NCI-H510A (cell line): ENCODE measurements at regions not wholly inside any gene's neighbourhood (a gene's known extent, or its start where the extent isn't known, plus 50 kb on each side); places are given as distances from the start of the nearest gene placed in this dataset.
"Not testable (repeated sequence)": the region's sequence is repeated elsewhere in the genome, so short reads cannot be mapped to it uniquely, and the experiment has no call there.

Source experiments
- DNase-seq: peaks from one replicate; lab custom pipeline; 2025; lab: John Stamatoyannopoulos, UW

- DNase-seq, result no peak
Measured at GRCh38 chr2:43071599-43072550, 154.5 kb downstream of the ZFP36L2 start.

GRCh38 chr2:43070676-43071502 is 155.5 kb downstream of the ZFP36L2 start:
- DNase-seq, result no peak

DNA sequence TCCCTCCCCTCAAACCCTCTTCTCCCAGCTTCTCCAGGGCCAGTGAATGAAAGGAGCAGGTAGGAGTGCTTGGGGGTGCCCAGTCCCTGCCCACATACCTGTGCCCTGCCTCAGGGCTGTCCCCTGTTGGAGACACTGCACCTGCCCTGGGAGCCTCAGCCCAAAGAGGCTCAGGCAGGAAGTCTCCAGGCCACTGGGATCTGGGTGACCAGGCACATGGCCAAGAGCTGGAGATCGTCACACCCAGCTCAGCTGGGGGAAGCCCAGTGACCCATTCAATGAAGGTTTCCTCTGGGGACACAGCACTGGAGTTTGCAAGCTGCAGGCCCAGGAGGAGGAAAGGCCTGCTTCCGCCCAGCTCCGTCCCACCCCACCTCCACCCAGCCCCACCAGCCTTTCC is 156.4 kb downstream of the ZFP36L2 start:
- DNase-seq, result no peak

DNA sequence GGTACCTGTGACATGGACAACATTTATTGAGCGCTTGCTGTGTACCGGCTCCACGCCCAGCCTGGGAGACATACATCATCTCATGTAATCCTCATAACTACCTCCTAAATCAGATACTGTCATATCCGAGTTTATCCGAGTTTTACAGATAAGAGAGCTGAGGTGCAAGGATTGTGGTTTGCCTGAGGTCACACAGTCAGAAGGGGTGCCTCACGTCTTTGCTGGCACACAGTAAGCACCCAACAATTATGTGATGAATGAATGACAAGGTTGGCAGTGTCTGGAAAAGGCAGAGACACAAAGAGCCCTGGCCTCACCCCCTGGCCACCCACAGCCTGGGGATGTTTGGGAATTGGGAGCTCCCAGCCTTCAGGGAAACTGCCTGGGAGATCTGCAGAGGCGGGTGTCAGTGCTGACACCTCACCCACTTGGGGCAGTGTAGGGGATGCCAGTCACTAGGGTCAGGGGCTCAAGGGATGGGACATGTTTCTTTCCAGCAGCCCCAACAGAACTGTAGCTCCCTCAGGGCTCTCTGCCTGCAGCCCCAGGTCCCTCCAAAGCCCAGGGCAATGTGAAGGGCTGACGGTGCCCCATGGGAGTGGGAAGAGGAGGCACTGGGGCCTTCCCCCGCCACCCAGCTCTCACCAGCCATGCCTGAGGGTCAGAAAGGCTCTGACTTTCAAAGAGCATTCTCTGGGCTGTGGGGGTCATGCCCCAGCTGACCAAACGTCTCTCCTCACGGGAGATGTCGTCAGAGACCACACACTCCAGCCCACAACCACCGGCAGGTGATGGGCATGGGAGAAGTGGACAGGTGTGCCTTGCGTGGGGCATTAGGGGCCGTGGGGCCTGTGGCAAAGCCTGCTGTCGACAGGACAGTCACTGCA is 157.5 kb downstream of the ZFP36L2 start:
- DNase-seq, result no peak

DNA sequence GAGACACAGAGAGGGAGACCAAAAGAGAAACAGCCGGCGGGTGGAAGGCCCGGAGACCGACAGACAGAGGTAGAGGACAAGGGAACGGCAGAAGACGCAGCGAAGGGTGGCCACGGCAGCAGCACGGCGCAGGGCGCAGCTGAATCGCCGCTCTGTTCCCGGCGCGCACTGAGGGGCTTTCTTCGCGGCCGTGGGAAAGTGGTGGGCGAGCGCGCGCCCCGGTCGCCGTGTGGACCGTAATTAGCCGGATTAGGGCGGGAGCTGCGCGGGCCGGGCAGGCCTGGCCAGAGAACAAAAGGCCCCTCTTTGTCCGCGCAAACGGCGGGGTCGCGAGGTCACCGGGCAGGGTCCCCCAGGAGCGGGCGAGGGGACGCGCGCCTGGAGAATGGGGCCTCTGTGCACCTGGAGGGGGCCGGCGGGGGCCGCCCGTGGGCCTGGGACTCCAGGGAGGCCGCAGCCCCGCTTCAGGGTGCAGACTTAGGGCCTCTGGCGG is 158.3 kb downstream of the ZFP36L2 start:
- DNase-seq, result no peak

DNA sequence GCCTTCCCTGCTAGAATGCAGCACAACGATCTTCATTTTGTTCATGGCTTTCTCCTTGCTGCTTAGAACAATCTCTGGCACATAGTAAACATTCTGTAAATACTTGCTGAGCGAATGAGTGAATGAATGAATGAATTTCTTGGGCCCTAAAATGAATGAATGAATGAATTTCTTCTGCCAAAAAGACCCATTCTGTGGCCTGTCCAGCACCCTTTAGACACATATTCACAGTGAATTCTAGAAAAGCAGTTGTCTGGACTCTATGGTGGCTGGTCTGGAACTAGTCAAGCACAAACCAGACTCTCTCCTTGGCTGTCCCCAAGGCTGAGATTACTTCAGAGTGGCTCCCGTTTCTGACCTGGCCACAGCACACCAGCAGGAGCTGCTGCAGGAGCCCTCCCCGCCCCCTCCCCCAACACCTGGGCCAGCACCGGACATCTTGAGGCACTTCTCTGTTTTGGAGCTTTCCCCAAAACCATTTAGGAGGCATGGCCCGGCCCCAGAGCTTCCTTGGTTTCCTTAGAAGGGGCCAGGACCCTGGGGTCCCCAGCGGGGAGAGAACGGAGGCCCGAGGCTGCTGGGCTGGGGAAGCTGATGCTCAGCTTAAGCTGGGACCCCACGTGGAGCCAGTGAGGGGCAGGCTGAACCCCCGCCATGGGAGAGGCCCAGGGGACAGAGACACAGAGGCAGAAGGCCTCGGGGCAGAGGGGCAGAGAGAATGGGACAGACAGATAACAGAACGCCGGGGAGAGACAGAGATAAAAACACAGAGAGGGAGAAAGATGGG is 159.0 kb downstream of the ZFP36L2 start:
- no peak for DNase-seq

DNA sequence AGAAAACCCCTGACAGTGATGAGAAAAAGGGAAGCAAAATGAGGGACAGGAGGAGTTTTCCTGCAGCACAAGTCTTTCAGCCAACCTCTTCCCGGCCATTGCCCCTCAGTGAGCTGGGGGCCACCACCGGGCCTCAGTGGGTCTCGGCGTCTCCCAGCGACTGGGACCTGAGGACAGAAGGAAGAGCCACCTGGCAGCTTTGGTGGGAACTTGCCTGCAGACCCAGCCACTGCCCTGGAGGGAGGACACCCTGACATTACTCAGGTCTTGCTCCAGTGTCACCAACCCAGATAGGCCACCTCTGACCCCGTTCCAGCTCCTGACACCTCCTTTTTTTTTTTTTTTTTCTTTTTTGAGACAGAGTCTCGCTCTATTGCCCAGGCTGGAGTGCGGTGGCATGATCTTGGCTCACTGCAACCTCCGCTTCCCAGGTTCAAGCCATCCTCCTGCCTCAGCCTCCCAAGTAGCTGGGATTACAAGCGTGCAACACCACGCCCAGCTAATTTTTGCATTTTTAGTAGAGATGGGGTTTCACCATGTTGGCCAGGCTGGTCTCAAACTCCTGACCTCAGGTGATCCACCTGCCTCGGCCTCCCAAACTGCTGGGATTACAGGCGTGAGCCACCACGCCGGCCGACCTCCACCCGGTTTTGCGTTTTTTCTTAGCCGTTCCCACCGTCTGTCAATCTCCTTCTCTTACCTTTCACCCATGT is 159.7 kb downstream of the ZFP36L2 start:
- not testable (repeated sequence) for DNase-seq

- no peak for DNase-seq
Measured at GRCh38 chr2:43065871-43066270, 160.5 kb downstream of the ZFP36L2 start.

DNA sequence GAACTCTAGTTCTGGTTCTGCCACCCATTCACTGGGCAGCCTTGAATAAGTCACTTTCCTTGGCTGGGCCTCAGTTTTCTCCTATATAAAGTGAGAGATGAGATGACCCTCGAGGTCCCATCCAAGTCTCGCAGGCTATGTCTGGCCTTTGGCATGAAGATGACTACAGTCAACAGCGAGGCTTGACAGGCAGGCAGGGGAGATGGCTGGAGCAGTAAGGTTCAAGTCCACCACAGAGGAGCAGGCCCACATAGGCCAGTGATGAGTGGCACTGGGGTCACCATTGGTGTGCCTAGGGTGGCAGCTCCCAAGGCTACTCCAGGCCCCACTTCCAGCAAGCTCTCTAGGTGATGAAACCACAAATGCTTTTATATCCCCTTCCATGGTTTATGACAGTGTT is 161.4 kb downstream of the ZFP36L2 start:
- DNase-seq, result no peak

DNA sequence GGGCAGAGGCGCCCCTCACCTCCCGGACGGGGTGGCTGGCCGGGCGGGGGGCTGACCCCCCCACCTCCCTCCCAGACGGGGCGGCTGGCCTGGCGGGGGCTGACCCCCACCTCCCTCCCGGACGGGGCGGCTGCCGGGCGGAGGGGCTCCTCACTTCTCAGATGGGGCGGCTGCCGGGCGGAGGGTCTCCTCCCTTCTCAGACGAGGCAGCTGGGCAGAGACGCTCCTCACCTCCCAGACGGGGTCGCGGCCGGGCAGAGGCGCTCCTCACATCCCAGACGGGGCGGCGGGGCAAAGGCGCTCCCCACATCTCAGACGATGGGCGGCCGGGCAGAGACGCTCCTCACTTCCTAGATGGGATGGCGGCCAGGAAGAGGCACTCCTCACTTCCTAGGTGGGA is 163.3 kb downstream of the ZFP36L2 start:
- DNase-seq, result not testable (repeated sequence)

DNA sequence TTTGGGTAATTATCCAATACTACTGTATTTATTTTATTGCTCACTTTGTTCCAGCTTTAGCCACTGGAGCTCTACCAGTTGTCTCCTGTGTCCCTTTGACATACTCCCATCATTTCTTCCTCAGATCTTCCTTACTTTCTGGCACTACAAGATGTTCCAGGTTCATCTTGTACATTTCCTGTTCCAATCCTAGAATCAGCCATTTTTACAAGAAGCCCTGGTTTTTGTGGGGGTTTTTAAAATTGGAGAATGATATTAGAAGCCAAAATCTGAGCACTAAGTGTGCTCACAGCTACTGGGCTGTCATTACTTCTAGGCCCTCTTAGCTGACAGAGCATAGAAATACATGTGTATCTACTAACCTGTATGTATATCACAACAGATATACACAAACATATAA is 164.3 kb downstream of the ZFP36L2 start:
- DNase-seq, result no peak

DNA sequence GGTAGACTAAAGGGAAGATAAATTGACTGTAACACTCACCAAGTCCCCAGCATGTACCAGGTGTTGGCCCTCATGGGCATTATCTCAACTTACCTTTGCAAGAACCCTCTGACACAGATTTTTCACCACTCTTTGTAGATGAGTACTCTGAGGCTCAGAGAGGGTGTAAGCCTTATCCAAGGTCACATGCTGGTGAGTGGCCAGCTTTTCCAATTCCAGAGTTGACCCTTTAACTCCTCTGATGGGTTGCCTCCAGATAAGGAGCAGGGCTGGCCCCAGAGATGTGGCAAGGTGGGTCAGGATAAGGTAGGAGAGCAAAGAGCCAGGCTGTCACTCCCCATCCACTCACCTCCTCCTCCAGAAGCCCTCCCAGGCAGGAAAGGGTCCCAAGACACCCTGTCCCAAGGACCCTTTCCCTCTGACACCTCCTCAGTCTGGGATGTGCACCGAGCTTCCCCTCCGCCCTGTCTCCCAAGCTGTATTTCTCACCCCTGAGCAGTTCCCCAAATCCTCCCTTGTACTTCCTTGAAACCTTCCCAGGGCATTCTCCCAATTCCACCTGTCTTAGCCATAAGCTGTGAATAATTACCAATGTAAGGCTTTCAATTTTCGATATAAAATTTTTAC is 165.9 kb downstream of the ZFP36L2 start:
- DNase-seq, result no peak

GRCh38 chr2:43059183-43059897 is 167.1 kb downstream of the ZFP36L2 start:
- DNase-seq, result no peak

- DNase-seq, result no peak
Measured at GRCh38 chr2:43058726-43059110, 167.7 kb downstream of the ZFP36L2 start.

- DNase-seq, result no peak
Measured at GRCh38 chr2:43057742-43058725, 168.4 kb downstream of the ZFP36L2 start.

- DNase-seq, result no peak
Measured at GRCh38 chr2:43057026-43057741, 169.2 kb downstream of the ZFP36L2 start.

DNA sequence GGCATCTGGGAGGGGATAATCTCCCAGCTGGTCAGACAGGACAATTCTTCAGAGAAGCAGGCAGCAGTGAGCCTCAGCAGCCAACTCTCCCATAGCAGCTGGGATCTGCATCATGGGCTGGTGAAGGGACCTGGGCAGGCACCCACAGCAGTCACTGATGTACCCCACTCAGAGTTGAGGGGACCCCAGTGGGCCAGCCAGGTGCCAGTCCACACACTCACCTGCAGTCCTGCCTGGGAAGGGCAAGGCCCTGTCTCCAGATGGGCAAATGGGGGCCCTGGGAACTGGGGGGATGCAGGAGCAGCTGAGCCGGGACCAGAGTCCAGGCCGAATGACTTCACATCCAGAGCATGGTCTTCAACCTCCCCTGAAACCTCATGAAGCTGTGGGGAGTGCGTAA is 170.4 kb downstream of the ZFP36L2 start:
- no peak for DNase-seq
